ENCODE measurements at regions not wholly inside any gene's neighbourhood (a gene's known extent, or its start where the extent isn't known, plus 50 kb on each side); places are given as distances from the start of the nearest gene placed in this dataset.

GRCh38 chr18:42305869-42306593 lies 351.0 kb downstream of the PIK3C3 start:
- H3K4me3 ChIP-seq, result no peak overlapping the region
- no peak for DNase-seq (ENCODE audit: low spot score)
- no peaks in the 10 kb centered on the region for H3K27me3 ChIP-seq (replicated peaks; ENCODE audit: insufficient read depth)
- WGBS, result 53% methylated on average over 3 of the region's 3 CpGs
- TF ChIP-seq CTCF (IDR thresholded peaks at IDR 0.05) (no peak), POLR2AphosphoS5 (IDR thresholded peaks at IDR 0.05) (no peak), POLR2A (IDR thresholded peaks at IDR 0.05) (no peak)
- intact Hi-C loops (cut with DNase I), result loop anchor here (10.0 kb wide), 1 partner anchor 1089 kb away; no protein-coding TSS in a partner anchor
- no peaks in the 10 kb centered on the region for H3K9me3 ChIP-seq
- H3K4me1 ChIP-seq (replicated peaks), result no peaks in the 10 kb centered on the region
- H3K36me3 ChIP-seq, result no peaks in the 10 kb centered on the region
- no peak overlapping the region for H3K27ac ChIP-seq

DNA sequence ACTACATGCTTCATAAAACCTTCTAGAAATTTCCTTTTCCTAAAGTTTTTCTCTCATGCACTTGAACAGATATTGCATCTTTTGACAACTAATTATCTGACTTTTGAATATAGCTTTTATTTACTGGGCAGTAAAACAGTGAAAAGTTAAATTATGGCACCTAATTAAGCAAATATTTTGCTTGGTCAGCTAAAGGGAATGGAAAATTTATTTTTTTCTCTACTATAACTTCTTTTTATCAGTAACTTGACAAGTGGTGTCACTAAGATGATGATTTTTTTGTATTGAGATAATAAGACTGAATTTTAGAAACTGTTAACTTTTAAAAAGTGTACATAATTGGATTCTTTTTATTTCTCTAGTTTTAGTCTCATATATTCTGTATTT lies 351.6 kb downstream of the PIK3C3 start:
- Histone ChIP-seq H3K9me3 (no peaks in the 10 kb centered on the region), H3K27me3 (replicated peaks; ENCODE audit: insufficient read depth) (no peaks in the 10 kb centered on the region), H3K36me3 (no peaks in the 10 kb centered on the region), H3K27ac (no peak overlapping the region), H3K4me3 (no peak overlapping the region), H3K4me1 (replicated peaks) (no peaks in the 10 kb centered on the region)
- no peak for DNase-seq (ENCODE audit: low spot score)
- no peak for TF ChIP-seq POLR2AphosphoS5 (IDR thresholded peaks at IDR 0.05)
- intact Hi-C loops (cut with DNase I), result loop anchor here (10.0 kb wide), 1 partner anchor 1088 kb away; no protein-coding TSS in a partner anchor

DNA sequence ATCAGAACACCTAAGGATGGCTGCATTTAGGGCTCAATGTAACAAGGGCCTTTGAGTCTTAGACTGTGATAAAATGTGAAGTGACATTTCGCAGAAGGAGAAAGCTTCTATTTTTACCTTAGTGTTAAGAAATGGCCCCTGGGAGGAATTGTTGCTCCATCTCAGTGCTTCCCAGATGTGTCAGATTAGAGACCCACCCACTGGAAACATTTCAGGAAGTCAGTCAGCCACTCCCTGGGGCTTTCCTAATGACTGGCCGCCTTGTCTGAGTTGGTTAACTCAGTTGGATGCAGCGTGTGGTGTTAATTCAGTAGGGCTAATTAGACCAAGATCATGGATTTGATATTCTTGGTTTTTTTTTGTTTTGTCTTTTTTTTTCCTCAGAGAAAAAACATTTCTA lies 355.9 kb downstream of the PIK3C3 start:
- Histone ChIP-seq H3K27me3 (replicated peaks; ENCODE audit: insufficient read depth) (no peaks in the 10 kb centered on the region), H3K4me1 (replicated peaks) (no peaks in the 10 kb centered on the region), H3K4me3 (no peak overlapping the region), H3K36me3 (no peaks in the 10 kb centered on the region), H3K27ac (no peak overlapping the region), H3K9me3 (no peaks in the 10 kb centered on the region)
- intact Hi-C loops (cut with DNase I), result no loop called here
- no peak for DNase-seq (ENCODE audit: low spot score)
- WGBS, result 45% methylated on average over 3 of the region's 3 CpGs
- TF ChIP-seq POLR2A (IDR thresholded peaks at IDR 0.05) (no peak), CTCF (IDR thresholded peaks at IDR 0.05) (no peak), POLR2AphosphoS5 (IDR thresholded peaks at IDR 0.05) (no peak)

GRCh38 chr18:42326752-42327151 lies 371.7 kb downstream of the PIK3C3 start:
- Histone ChIP-seq H3K36me3 (no peaks in the 10 kb centered on the region), H3K4me1 (replicated peaks) (no peaks in the 10 kb centered on the region), H3K27ac (no peak overlapping the region), H3K4me3 (no peak overlapping the region), H3K27me3 (replicated peaks; ENCODE audit: insufficient read depth) (no peaks in the 10 kb centered on the region), H3K9me3 (no peaks in the 10 kb centered on the region)
- DNase-seq (ENCODE audit: low spot score), result no peak
- WGBS, result 100% methylated on average over 1 of the region's 1 CpG
- no peak for TF ChIP-seq POLR2A (IDR thresholded peaks at IDR 0.05)
- TF ChIP-seq POLR2AphosphoS5 (IDR thresholded peaks at IDR 0.05), result no peak
- no peak for TF ChIP-seq CTCF (IDR thresholded peaks at IDR 0.05)
- intact Hi-C loops (cut with DNase I), result no loop called here

DNA sequence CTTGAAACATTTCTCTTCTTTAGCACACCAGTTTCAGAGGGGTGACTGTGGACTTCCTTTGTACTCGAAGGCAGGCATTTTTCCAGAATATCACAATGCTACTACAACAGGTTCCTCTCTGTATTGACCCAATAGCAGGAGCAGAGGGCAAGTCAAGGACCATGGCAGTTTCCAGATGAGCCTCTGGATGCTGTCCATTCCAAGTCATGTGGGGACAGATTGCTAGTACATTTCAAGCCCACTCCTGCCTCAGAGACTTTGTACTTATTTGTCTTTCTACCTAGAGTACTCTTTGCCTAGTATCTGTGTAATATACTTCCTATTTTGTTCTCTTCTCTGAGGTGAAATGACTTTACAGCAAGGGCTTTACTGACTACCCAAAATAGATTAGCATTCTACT lies 373.9 kb downstream of the PIK3C3 start:
- Histone ChIP-seq H3K27me3 (replicated peaks; ENCODE audit: insufficient read depth) (no peaks in the 10 kb centered on the region), H3K27ac (no peak overlapping the region), H3K4me1 (replicated peaks) (no peaks in the 10 kb centered on the region), H3K9me3 (no peaks in the 10 kb centered on the region), H3K4me3 (no peak overlapping the region), H3K36me3 (no peaks in the 10 kb centered on the region)
- no peak for TF ChIP-seq POLR2AphosphoS5 (IDR thresholded peaks at IDR 0.05)
- TF ChIP-seq CTCF (IDR thresholded peaks at IDR 0.05), result no peak
- TF ChIP-seq POLR2A (IDR thresholded peaks at IDR 0.05), result no peak
- 68% methylated on average over 1 of the region's 1 CpG for WGBS
- intact Hi-C loops (cut with DNase I), result no loop called here
- no peak for DNase-seq (ENCODE audit: low spot score)
